ENCODE measurements at regions not wholly inside any gene's neighbourhood (a gene's known extent, or its start where the extent isn't known, plus 50 kb on each side); places are given as distances from the start of the nearest gene placed in this dataset.

GRCh38 chr3:118817748-118818165, 216.9 kb downstream of the IGSF11 start:
- no peaks in the 10 kb centered on the region for H3K27me3 Mint-ChIP-seq (ENCODE audit: unreplicated experiment)
- no peaks in the 10 kb centered on the region for H3K4me1 Mint-ChIP-seq (ENCODE audit: unreplicated experiment)
- H3K27ac Mint-ChIP-seq (ENCODE audit: unreplicated experiment) = no peak overlapping the region
- H3K4me3 Mint-ChIP-seq (ENCODE audit: unreplicated experiment) = no peak overlapping the region
- DNase-seq (ENCODE audit: low spot score) = peak; percentile 47
- no peaks in the 10 kb centered on the region for H3K36me3 Mint-ChIP-seq (ENCODE audit: low read depth, unreplicated experiment)
- peak; percentile 88 for TF ChIP-seq CTCF (IDR thresholded peaks at IDR 0.05; ENCODE audit: unreplicated experiment)
- H3K9me3 Mint-ChIP-seq (ENCODE audit: unreplicated experiment) = no peaks in the 10 kb centered on the region

- Mint-ChIP-seq H3K9me3 (ENCODE audit: unreplicated experiment) (no peaks in the 10 kb centered on the region), H3K27ac (ENCODE audit: unreplicated experiment) (no peak overlapping the region), H3K36me3 (ENCODE audit: low read depth, unreplicated experiment) (no peaks in the 10 kb centered on the region), H3K4me3 (ENCODE audit: unreplicated experiment) (no peak overlapping the region), H3K4me1 (ENCODE audit: unreplicated experiment) (no peaks in the 10 kb centered on the region), H3K27me3 (ENCODE audit: unreplicated experiment) (no peaks in the 10 kb centered on the region)
- DNase-seq (ENCODE audit: low spot score) = no peak
- TF ChIP-seq CTCF (IDR thresholded peaks at IDR 0.05; ENCODE audit: unreplicated experiment) = no peak
Measured at GRCh38 chr3:118818386-118818785, 216.3 kb downstream of the IGSF11 start.

GRCh38 chr3:118823626-118824025, 211.0 kb downstream of the IGSF11 start:
- H3K27ac Mint-ChIP-seq (ENCODE audit: unreplicated experiment) = no peak overlapping the region
- H3K9me3 Mint-ChIP-seq (ENCODE audit: unreplicated experiment) = no peaks in the 10 kb centered on the region
- no peak for DNase-seq (ENCODE audit: low spot score)
- H3K4me3 Mint-ChIP-seq (ENCODE audit: unreplicated experiment) = no peak overlapping the region
- H3K4me1 Mint-ChIP-seq (ENCODE audit: unreplicated experiment) = no peaks in the 10 kb centered on the region
- H3K36me3 Mint-ChIP-seq (ENCODE audit: low read depth, unreplicated experiment) = no peaks in the 10 kb centered on the region
- no peak for TF ChIP-seq CTCF (IDR thresholded peaks at IDR 0.05; ENCODE audit: unreplicated experiment)
- H3K27me3 Mint-ChIP-seq (ENCODE audit: unreplicated experiment) = no peaks in the 10 kb centered on the region

- Mint-ChIP-seq H3K27me3 (ENCODE audit: unreplicated experiment) (no peaks in the 10 kb centered on the region), H3K9me3 (ENCODE audit: unreplicated experiment) (no peaks in the 10 kb centered on the region), H3K36me3 (ENCODE audit: low read depth, unreplicated experiment) (no peaks in the 10 kb centered on the region), H3K4me1 (ENCODE audit: unreplicated experiment) (no peaks in the 10 kb centered on the region), H3K27ac (ENCODE audit: unreplicated experiment) (no peak overlapping the region), H3K4me3 (ENCODE audit: unreplicated experiment) (no peak overlapping the region)
- TF ChIP-seq CTCF (IDR thresholded peaks at IDR 0.05; ENCODE audit: unreplicated experiment) = no peak
- DNase-seq (ENCODE audit: low spot score) = no peak
Measured at GRCh38 chr3:118827446-118827845, 207.2 kb downstream of the IGSF11 start.

- no peak overlapping the region for H3K27ac Mint-ChIP-seq (ENCODE audit: unreplicated experiment)
- H3K4me1 Mint-ChIP-seq (ENCODE audit: unreplicated experiment) = no peaks in the 10 kb centered on the region
- TF ChIP-seq CTCF (IDR thresholded peaks at IDR 0.05; ENCODE audit: unreplicated experiment) = no peak
Measured at GRCh38 chr3:118828351-118828750, 206.3 kb downstream of the IGSF11 start.

More at GRCh38 chr3:118828351-118828750, 206.3 kb downstream of the IGSF11 start:
- Mint-ChIP-seq H3K4me3 (ENCODE audit: unreplicated experiment) (no peak overlapping the region), H3K9me3 (ENCODE audit: unreplicated experiment) (no peaks in the 10 kb centered on the region), H3K27me3 (ENCODE audit: unreplicated experiment) (no peaks in the 10 kb centered on the region), H3K36me3 (ENCODE audit: low read depth, unreplicated experiment) (no peaks in the 10 kb centered on the region)
- DNase-seq (ENCODE audit: low spot score) = no peak
